Fibroblast of the aortic adventitia (primary cell): ENCODE measurements at regions not wholly inside any gene's neighbourhood (a gene's known extent, or its start where the extent isn't known, plus 50 kb on each side); places are given as distances from the start of the nearest gene placed in this dataset.

Source experiments
- DNase-seq: peaks from one replicate; pipeline ENCODE4 v3.0.0-alpha.2; 2010; ENCODE audit warnings: low read depth
- H3K4me3 ChIP-seq: 2 replicates; pipeline ENCODE4 v1.5.1; 2011; ENCODE audit warnings: low read depth, mild to moderate bottlenecking, control low read depth, low read length, moderate library complexity
- CTCF ChIP-seq: IDR thresholded peaks from 2 replicates; pipeline ENCODE4 v1.5.1; 2011; ENCODE audit warnings: mild to moderate bottlenecking, low read length, control low read depth, inconsistent platforms; ENCODE audit not compliant: insufficient read depth

- no peak overlapping the region for H3K4me3 ChIP-seq
- peak; percentile 86 for DNase-seq
- TF ChIP-seq CTCF, result peak; percentile 83
Observed at GRCh38 chr4:121462660-121463261, 81.9 kb upstream of the QRFPR start.

- no peak overlapping the region for H3K4me3 ChIP-seq
- TF ChIP-seq CTCF, result no peak
- DNase-seq, result no peak
Observed at GRCh38 chr4:121459026-121459425, 78.2 kb upstream of the QRFPR start.

GRCh38 chr4:121457278-121457875 is 76.6 kb upstream of the QRFPR start:
- H3K4me3 ChIP-seq, result no peak overlapping the region
- no peak for DNase-seq
- TF ChIP-seq CTCF, result no peak

GRCh38 chr4:121455285-121455684 is 74.5 kb upstream of the QRFPR start:
- TF ChIP-seq CTCF, result no peak
- H3K4me3 ChIP-seq, result no peak overlapping the region
- DNase-seq, result no peak

- H3K4me3 ChIP-seq, result no peak overlapping the region
- DNase-seq, result peak; percentile 7
- TF ChIP-seq CTCF, result no peak
Observed at GRCh38 chr4:121454251-121454979, 73.6 kb upstream of the QRFPR start.

- DNase-seq, result no peak
- H3K4me3 ChIP-seq, result no peak overlapping the region
- no peak for TF ChIP-seq CTCF
Observed at GRCh38 chr4:121451310-121451709, 70.5 kb upstream of the QRFPR start.
